HG03045 (cell line): ENCODE measurements at regions not wholly inside any gene's neighbourhood (a gene's known extent, or its start where the extent isn't known, plus 50 kb on each side); places are given as distances from the start of the nearest gene placed in this dataset.

ENCODE experiments used
- ATAC-seq: cut with Tn5 transposase; IDR thresholded peaks from one replicate; pipeline ENCODE4 v1.9.1; 2021; ENCODE audit warnings: mild to moderate bottlenecking, moderate library complexity; ENCODE audit not compliant: unreplicated experiment

GRCh38 chr11:109553284-109553683, 131.3 kb downstream of the C11orf87 start:
- no peak for ATAC-seq

DNA sequence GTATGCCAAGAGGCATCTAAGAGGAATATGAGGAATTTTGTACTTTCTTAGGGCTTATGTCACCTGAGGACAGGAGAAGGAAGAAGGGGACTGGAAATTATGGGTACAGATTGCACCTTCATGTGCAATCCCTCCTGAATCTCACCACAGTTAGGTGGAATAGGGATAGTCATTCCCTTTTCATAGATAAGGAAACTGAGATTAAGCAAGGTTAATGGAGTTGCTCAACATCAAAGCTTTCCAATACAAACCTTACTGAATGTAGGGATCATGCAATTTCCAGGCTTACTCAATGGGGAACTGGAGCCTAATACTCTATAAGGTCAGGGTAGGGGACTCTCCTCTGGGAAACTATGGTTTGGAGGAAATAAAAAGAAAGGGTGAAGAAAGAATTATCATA, 133.0 kb downstream of the C11orf87 start:
- ATAC-seq, result no peak

DNA sequence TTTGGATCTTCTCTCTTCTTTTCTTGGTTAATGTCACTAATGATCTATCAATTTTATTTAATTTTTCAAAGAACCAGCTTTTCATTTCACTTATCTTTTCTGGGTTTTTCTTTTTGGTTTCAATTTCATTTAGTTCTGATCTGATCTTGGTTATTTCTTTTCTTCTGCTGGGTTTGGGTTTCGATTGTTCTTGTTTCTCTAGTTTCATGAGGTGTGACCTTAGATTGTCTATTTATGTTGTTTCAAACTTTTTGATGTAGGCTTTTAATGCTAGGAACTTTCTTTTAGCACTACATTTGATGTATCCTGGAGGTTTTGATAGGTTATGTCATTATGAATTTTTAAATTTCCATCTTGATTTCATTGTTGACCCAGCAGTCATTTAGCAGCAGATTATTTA, 142.3 kb downstream of the C11orf87 start:
- ATAC-seq, result no peak

GRCh38 chr11:109582470-109582869, 160.5 kb downstream of the C11orf87 start:
- no peak for ATAC-seq

GRCh38 chr11:109584001-109584972, 162.3 kb downstream of the C11orf87 start:
- ATAC-seq, result no peak

DNA sequence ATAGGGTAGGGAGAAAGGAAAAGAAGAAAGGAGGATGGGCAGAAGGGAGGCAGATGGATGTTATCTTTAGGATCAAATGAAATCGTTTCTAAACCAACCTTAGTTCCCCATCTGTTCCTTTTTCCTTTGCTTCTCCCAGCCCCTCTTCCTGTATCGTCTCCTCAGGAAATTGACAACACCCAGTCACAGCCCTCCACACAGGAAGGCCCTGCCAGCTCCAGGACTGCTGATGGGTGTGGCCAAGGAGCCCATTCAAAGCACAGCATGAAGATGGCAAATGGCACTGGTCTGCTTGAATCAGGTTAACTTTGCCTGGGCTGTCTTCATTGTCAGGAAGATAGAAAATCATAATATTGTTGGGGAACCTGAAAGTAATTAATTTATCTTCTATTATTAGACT, 164.8 kb downstream of the C11orf87 start:
- ATAC-seq, result no peak

DNA sequence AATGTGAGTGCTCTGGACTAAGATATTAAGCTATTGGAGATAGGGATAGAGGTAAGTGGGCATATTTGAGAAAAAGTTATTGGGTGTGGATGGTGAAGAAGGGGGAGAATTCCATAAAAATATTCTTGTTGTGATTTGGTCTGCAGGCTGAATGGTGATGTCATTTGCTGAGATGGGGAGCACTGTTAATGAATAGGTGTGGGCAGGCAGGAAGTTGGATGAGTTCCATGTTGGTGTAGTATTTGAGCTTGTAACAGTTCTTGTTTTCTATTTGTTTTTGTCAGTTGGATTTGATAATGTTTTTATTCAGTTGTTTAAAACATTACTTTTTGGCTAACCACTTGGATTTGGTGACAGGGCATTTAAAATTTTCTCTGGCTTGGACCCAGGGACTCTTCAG, 168.8 kb downstream of the C11orf87 start:
- ATAC-seq, result no peak

DNA sequence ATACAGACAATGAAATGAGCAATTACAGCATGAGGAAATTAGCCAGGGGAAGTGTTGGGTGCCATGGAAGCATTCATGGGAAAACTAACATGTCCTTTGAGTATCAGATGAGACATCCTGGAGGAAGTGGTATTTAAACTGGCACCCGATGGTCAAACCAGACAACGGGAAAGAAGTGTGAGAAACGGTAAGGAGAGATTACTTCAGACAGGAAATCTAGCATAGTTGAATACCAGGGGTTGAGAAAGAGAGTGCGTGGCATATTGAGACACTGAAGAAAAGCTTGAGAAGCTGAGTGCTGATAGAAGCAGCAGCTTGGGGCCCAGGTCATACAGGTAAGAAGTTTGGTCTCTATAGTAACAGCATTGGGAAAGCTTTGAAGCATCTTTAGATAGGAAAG, 175.3 kb downstream of the C11orf87 start:
- ATAC-seq, result no peak

DNA sequence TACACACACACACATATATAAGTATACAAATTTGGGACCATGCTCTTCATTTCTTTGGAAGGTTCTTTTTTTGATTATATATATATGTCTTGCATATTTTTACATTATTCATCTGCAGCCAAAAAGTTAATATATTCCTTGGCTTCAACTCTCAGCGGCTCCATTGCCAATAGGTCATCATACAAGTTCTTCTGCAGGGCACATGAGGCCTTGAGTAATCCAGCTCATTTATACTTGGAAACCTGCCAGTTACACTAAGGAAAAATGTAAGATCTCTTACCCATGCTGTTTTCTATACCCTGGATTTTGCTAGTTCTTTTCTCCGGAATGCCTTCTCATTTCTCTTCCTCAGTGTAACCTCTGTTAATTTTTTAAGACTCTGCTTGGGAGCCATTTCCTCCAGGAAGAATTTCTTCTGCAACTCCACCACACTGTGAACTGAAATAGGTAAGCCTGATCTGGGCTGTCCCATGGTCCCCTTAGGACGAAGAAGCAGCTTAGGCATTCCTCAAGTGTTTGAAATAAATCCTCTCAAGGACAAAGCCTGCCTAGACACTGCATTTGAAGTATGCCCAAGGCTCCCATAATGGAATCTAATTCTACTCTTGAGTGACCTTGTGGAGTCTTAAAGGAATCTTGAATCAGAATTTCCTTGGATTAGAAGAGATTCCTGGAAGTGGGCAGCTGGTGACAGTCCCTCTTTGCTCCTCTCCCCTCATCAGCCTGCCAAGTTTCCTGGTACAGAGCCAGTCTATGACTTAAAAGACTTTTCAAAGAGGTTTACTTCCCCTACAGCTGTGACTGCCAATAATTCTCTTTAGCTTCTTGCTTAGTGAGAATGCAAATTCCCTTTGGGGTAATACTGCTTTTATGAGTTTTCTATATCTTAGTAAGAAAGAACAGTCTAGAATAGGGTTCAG, 182.8 kb downstream of the C11orf87 start:
- ATAC-seq, result no peak

- ATAC-seq, result no peak
Observed at GRCh38 chr11:109606256-109606655, 184.3 kb downstream of the C11orf87 start.

- ATAC-seq, result no peak
Observed at GRCh38 chr11:109609454-109610185, 187.6 kb downstream of the C11orf87 start.

GRCh38 chr11:109612496-109612895, 190.5 kb downstream of the C11orf87 start:
- ATAC-seq, result no peak

GRCh38 chr11:109619498-109619897, 197.5 kb downstream of the C11orf87 start:
- ATAC-seq, result no peak

DNA sequence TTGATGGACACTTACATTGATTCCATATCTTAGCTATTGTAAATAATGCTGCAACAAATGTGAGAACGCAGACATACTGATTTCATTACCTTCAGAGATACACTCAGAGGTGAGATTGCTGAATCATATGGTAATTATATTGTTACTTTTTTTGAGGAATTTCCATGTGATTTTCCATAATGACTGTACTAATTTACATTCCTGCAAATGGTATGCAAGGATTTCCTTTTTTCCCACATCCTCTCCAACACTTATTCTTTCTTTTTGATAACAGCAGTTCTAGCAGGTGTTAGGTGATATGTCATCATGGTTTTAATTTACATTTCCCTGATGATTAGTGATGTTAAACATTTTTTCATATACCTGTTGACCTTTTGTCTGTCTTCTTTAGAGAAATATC, 207.7 kb downstream of the C11orf87 start:
- no peak for ATAC-seq

DNA sequence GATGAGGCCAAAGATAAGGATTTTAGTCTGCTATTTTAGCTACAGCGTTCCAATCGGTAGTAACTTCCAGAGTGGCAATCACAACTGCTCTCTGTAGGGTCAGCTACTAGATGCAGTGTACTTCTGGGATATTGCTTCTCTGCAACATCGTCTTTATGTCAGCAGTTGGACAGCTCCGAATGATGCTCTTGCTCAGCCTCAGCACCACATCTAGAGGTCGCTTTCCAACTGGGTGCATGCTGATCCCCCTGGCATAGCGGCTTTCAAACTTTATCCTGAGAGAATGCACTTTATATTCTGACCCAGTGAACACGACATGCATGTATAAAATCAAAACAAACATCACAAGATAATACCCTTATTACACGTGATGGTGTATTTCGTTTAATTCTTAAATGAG, 219.6 kb downstream of the C11orf87 start:
- ATAC-seq, result no peak

DNA sequence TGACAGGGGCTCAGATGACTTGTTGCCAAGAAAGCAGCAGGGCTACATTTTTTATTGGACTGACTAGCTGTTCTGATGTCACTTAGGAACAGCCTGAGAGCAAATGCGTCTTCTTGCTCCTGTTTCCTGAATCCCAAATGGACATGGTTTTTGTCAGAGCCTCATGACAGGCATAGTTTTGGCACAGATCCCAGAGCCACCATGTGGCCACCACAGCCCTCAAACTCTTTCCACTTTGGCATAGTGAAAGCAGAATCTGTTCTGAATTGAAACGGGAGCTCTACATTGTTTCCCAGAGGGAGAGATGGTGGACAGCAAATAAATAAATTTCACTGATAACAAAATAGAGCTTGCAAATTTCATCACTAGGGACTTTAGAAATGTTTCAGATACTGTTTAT, 222.2 kb downstream of the C11orf87 start:
- ATAC-seq, result no peak

- ATAC-seq, result no peak
Observed at GRCh38 chr11:109648804-109649203, 226.8 kb downstream of the C11orf87 start.

- no peak for ATAC-seq
Observed at GRCh38 chr11:109654091-109654490, 232.1 kb downstream of the C11orf87 start.

- no peak for ATAC-seq
Observed at GRCh38 chr11:109658190-109658589, 236.2 kb downstream of the C11orf87 start.

GRCh38 chr11:109667719-109668118, 245.7 kb downstream of the C11orf87 start:
- ATAC-seq, result no peak
